Fibroblast of the aortic adventitia (primary cell): ENCODE measurements at regions not wholly inside any gene's neighbourhood (a gene's known extent, or its start where the extent isn't known, plus 50 kb on each side); places are given as distances from the start of the nearest gene placed in this dataset.

Experiments used
- DNase-seq: peaks from one replicate; pipeline ENCODE4 v3.0.0-alpha.2; 2010; ENCODE audit warnings: low read depth
- H3K4me3 ChIP-seq: 2 replicates; pipeline ENCODE4 v1.5.1; 2011; ENCODE audit warnings: low read depth, mild to moderate bottlenecking, control low read depth, low read length, moderate library complexity
- TF ChIP-seq, protein P1 (sequence below): IDR thresholded peaks from 2 replicates; pipeline ENCODE4 v1.5.1; 2011; ENCODE audit warnings: mild to moderate bottlenecking, low read length, control low read depth, inconsistent platforms; ENCODE audit not compliant: insufficient read depth

DNA sequence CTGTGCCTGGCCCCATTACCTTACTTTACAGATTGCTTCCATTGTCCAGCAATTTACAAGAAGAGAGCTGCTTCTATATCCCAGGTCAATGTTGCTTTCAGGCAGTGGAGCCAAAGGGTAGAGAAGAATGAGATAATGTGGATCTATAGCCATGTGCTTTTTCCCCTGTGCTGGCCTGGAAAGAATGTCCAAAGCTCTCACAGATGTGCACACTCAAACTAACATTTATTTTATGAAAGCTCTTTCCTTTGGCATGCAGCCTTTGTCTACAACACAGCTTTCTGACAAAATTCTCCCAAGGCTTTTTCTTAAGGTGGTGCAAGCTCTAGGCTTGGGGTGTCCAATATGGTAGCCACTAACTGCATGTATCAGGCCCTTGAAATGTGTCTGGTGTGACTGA lies 217.3 kb downstream of the LRRC70 start:
- DNase-seq, result no peak
- TF ChIP-seq, protein P1, sequence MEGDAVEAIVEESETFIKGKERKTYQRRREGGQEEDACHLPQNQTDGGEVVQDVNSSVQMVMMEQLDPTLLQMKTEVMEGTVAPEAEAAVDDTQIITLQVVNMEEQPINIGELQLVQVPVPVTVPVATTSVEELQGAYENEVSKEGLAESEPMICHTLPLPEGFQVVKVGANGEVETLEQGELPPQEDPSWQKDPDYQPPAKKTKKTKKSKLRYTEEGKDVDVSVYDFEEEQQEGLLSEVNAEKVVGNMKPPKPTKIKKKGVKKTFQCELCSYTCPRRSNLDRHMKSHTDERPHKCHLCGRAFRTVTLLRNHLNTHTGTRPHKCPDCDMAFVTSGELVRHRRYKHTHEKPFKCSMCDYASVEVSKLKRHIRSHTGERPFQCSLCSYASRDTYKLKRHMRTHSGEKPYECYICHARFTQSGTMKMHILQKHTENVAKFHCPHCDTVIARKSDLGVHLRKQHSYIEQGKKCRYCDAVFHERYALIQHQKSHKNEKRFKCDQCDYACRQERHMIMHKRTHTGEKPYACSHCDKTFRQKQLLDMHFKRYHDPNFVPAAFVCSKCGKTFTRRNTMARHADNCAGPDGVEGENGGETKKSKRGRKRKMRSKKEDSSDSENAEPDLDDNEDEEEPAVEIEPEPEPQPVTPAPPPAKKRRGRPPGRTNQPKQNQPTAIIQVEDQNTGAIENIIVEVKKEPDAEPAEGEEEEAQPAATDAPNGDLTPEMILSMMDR, result no peak
- H3K4me3 ChIP-seq, result no peak overlapping the region

DNA sequence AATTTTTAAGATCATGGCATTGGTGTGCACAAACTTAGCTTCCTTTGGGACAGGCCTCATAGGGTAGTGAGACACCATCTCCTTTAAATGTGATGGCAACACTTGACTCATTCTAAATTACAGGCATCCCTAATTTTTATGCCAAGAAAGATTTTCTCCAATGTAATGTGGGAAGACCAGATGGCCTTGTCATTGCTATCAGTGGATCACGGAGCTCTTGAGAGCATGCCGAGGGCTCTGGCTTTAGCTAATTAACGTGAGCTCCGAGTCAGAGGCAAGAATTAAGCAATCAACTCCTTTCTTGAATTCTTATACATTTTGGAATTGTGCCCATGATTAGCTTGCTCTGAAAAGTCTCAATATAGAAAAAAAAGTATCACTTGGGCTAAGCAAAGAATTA lies 215.8 kb downstream of the LRRC70 start:
- no peak overlapping the region for H3K4me3 ChIP-seq
- DNase-seq, result no peak
- TF ChIP-seq, protein P1, result no peak

DNA sequence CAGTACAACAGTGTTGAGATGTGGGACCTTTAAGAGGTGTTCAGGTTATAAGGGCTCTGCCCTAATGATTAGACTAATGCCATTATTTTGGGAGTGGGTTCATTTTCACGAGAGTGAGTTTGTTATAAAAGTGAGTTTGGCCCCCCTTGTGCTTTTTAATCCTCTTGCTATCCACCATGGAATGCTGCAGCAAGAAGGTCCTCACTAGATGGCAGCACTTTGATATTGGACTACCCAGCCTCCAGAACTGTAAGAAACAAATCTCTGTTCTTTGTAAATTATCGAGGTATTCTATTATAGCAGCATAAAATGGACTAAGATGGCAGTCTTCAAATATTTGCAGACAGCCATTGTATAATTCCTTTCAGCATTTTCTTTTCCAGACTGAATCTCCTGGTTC lies 212.4 kb downstream of the LRRC70 start:
- no peak overlapping the region for H3K4me3 ChIP-seq
- TF ChIP-seq, protein P1, result peak; percentile 26
- peak; percentile 4 for DNase-seq

DNA sequence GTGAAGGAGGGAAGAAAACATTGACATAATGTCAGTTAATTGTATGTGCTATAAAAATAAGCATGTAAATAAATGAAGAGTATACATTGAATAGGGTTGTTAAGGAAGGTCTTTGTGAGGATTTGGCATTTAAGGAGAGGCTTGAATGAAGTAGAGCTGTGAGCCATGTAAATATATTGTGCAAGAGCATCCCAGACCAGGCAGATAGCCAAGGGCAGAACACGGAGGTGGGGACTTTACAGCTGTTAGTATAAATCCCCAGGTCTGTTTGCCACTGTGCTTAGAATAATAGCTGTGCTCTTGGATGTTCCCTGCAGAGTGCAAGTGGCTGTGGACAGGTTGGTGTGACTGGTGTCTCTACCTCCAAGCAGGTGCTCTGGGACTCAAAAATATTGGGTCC lies 211.7 kb downstream of the LRRC70 start:
- peak; percentile 13 for DNase-seq
- TF ChIP-seq, protein P1, result no peak
- H3K4me3 ChIP-seq, result no peak overlapping the region

DNA sequence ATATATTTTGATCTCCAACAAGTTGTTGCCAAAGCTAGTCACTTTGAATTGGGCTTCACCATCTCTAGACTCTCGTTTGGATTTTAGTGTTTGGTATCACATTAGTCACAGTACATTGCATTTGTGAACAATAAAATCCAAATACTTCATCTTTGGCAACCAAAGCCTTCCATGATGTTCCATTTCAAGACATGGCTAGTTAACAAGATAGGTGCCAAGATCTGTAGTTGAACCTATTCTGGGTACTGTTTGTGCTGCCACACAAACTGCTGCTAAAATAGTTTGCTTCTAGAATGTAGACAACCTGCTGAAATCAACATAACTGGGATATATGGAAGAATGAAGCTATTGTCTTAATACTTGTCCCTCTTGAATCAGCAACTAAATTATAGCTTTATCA lies 207.5 kb downstream of the LRRC70 start:
- H3K4me3 ChIP-seq, result no peak overlapping the region
- TF ChIP-seq, protein P1, result no peak
- no peak for DNase-seq

DNA sequence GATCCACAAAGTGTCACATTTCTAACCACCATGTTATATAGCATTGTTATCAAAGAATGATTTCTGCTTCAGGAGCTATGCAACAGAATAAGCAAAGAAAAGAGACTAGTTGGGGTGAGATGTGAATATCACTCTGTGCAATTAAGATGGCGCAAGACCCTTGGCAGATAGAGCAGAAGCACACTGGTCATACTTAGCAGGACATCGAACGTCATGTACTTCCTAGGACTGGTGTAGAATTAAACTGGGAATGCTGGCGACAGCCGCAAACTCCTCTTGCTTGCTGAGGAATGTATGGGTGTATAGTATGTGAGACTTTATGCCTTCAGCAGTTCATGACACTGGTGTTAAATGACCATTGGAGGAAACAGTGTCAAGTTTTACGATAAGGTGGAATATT lies 207.0 kb downstream of the LRRC70 start:
- no peak for DNase-seq
- H3K4me3 ChIP-seq, result no peak overlapping the region
- TF ChIP-seq, protein P1, result no peak

DNA sequence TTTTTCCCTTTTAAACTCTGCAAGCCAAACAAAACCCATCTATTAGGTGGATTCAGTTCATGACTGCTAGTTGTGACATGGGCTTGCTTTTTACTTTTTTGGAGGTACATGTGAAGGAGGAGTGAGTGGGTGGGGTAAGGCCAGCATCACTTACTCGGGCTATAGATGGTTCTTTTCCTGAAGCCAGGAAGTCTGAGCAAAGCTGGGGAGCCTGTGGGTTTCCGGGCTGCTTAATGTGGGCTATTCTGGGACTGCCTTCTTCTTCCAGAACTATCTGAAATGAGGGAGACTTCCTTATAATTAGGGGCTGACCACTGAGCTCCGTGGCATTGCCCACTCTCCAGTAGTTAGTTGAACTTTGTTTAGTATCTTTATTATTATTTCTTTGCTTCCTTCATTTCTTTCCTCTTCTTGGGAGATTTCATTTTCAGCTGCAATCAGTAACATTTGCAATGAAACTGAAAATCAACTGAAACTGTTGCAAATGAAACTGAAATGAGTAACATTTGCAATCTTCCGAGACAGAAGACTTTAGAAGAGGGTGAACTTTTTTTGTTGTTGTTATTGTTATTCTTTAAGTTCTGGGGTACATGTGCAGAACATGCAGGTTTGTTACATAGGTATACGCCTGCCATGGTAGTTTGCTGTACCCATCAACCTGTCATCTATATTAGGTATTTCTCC lies 204.9 kb downstream of the LRRC70 start:
- DNase-seq, result no peak
- TF ChIP-seq, protein P1, result no peak
- H3K4me3 ChIP-seq, result no peak overlapping the region
